ENCODE measurements at regions not wholly inside any gene's neighbourhood (a gene's known extent, or its start where the extent isn't known, plus 50 kb on each side); places are given as distances from the start of the nearest gene placed in this dataset.
"Not testable (repeated sequence)": the region's sequence is repeated elsewhere in the genome, so short reads cannot be mapped to it uniquely, and the experiment has no call there.

- H3K36me3 ChIP-seq (ENCODE audit: control insufficient read depth, insufficient read depth, low read length) = no peaks in the 10 kb centered on the region
Observed at GRCh38 chr12:3367750-3368444, 123.1 kb upstream of the PRMT8 start.

GRCh38 chr12:3371018-3371417 lies 120.0 kb upstream of the PRMT8 start:
- H3K36me3 ChIP-seq (ENCODE audit: control insufficient read depth, insufficient read depth, low read length) = no peaks in the 10 kb centered on the region
- H3K9me3 ChIP-seq (ENCODE audit: control insufficient read depth, insufficient read depth, low read length) = no peaks in the 10 kb centered on the region
- H3K4me3 ChIP-seq (ENCODE audit: low read depth, low read length) = no peak overlapping the region
- peaks cover 27% of the 10 kb centered on the region for H3K27me3 ChIP-seq (ENCODE audit: control insufficient read depth, insufficient read depth, low read length)
- H3K4me1 ChIP-seq (ENCODE audit: control insufficient read depth, insufficient read depth, low read length) = no peaks in the 10 kb centered on the region; the same call in 1 of the 2 replicates
- H3K27ac ChIP-seq (ENCODE audit: low read depth, low read length) = no peak overlapping the region
- no peak overlapping the region for H3K9ac ChIP-seq (ENCODE audit: low read depth, low read length)

More at GRCh38 chr12:3367750-3368444, 123.1 kb upstream of the PRMT8 start:
- no peaks in the 10 kb centered on the region; the same call in 1 of the 2 replicates for H3K4me1 ChIP-seq (ENCODE audit: control insufficient read depth, insufficient read depth, low read length)
- no peak overlapping the region for H3K27ac ChIP-seq (ENCODE audit: low read depth, low read length)
- no peaks in the 10 kb centered on the region for H3K9me3 ChIP-seq (ENCODE audit: control insufficient read depth, insufficient read depth, low read length)
- no peak overlapping the region for H3K9ac ChIP-seq (ENCODE audit: low read depth, low read length)
- H3K4me3 ChIP-seq (ENCODE audit: low read depth, low read length) = no peak overlapping the region
- peaks cover 46% of the 10 kb centered on the region for H3K27me3 ChIP-seq (ENCODE audit: control insufficient read depth, insufficient read depth, low read length)

- Histone ChIP-seq H3K4me1 (ENCODE audit: control insufficient read depth, insufficient read depth, low read length) (no peaks in the 10 kb centered on the region), H3K9me3 (ENCODE audit: control insufficient read depth, insufficient read depth, low read length) (no peaks in the 10 kb centered on the region), H3K4me3 (ENCODE audit: low read depth, low read length) (no peak overlapping the region), H3K36me3 (ENCODE audit: control insufficient read depth, insufficient read depth, low read length) (no peaks in the 10 kb centered on the region), H3K27ac (ENCODE audit: low read depth, low read length) (no peak overlapping the region), H3K27me3 (ENCODE audit: control insufficient read depth, insufficient read depth, low read length) (peaks cover 4% of the 10 kb centered on the region; the same call in 1 of the 2 replicates), H3K9ac (ENCODE audit: low read depth, low read length) (no peak overlapping the region)
Observed at GRCh38 chr12:3375326-3375725, 115.7 kb upstream of the PRMT8 start.

GRCh38 chr12:3376779-3377455 lies 114.1 kb upstream of the PRMT8 start:
- Histone ChIP-seq H3K4me1 (ENCODE audit: control insufficient read depth, insufficient read depth, low read length) (no peaks in the 10 kb centered on the region), H3K4me3 (ENCODE audit: low read depth, low read length) (no peak overlapping the region), H3K36me3 (ENCODE audit: control insufficient read depth, insufficient read depth, low read length) (no peaks in the 10 kb centered on the region), H3K9ac (ENCODE audit: low read depth, low read length) (no peak overlapping the region), H3K27ac (ENCODE audit: low read depth, low read length) (no peak overlapping the region), H3K9me3 (ENCODE audit: control insufficient read depth, insufficient read depth, low read length) (no peaks in the 10 kb centered on the region), H3K27me3 (ENCODE audit: control insufficient read depth, insufficient read depth, low read length) (no peaks in the 10 kb centered on the region; the same call in 1 of the 2 replicates)

- Histone ChIP-seq H3K4me3 (ENCODE audit: low read depth, low read length) (no peak overlapping the region), H3K36me3 (ENCODE audit: control insufficient read depth, insufficient read depth, low read length) (no peaks in the 10 kb centered on the region), H3K27me3 (ENCODE audit: control insufficient read depth, insufficient read depth, low read length) (no peaks in the 10 kb centered on the region; the same call in 1 of the 2 replicates), H3K9me3 (ENCODE audit: control insufficient read depth, insufficient read depth, low read length) (no peaks in the 10 kb centered on the region), H3K9ac (ENCODE audit: low read depth, low read length) (no peak overlapping the region), H3K4me1 (ENCODE audit: control insufficient read depth, insufficient read depth, low read length) (no peaks in the 10 kb centered on the region), H3K27ac (ENCODE audit: low read depth, low read length) (no peak overlapping the region)
Observed at GRCh38 chr12:3378655-3379054, 112.3 kb upstream of the PRMT8 start.

- Histone ChIP-seq H3K4me1 (ENCODE audit: control insufficient read depth, insufficient read depth, low read length) (no peaks in the 10 kb centered on the region), H3K27me3 (ENCODE audit: control insufficient read depth, insufficient read depth, low read length) (no peaks in the 10 kb centered on the region; the same call in 1 of the 2 replicates), H3K4me3 (ENCODE audit: low read depth, low read length) (no peak overlapping the region), H3K36me3 (ENCODE audit: control insufficient read depth, insufficient read depth, low read length) (no peaks in the 10 kb centered on the region), H3K9ac (ENCODE audit: low read depth, low read length) (no peak overlapping the region), H3K27ac (ENCODE audit: low read depth, low read length) (no peak overlapping the region), H3K9me3 (ENCODE audit: control insufficient read depth, insufficient read depth, low read length) (no peaks in the 10 kb centered on the region)
Observed at GRCh38 chr12:3379079-3379478, 111.9 kb upstream of the PRMT8 start.

- Histone ChIP-seq H3K4me3 (ENCODE audit: low read depth, low read length) (no peak overlapping the region), H3K27ac (ENCODE audit: low read depth, low read length) (no peak overlapping the region), H3K9ac (ENCODE audit: low read depth, low read length) (no peak overlapping the region), H3K36me3 (ENCODE audit: control insufficient read depth, insufficient read depth, low read length) (no peaks in the 10 kb centered on the region), H3K9me3 (ENCODE audit: control insufficient read depth, insufficient read depth, low read length) (no peaks in the 10 kb centered on the region), H3K4me1 (ENCODE audit: control insufficient read depth, insufficient read depth, low read length) (no peaks in the 10 kb centered on the region), H3K27me3 (ENCODE audit: control insufficient read depth, insufficient read depth, low read length) (no peaks in the 10 kb centered on the region; the same call in 1 of the 2 replicates)
Observed at GRCh38 chr12:3380200-3381043, 110.6 kb upstream of the PRMT8 start.

GRCh38 chr12:3381059-3382047 lies 109.7 kb upstream of the PRMT8 start:
- Histone ChIP-seq H3K9ac (ENCODE audit: low read depth, low read length) (no peak overlapping the region), H3K27ac (ENCODE audit: low read depth, low read length) (no peak overlapping the region), H3K4me3 (ENCODE audit: low read depth, low read length) (no peak overlapping the region), H3K36me3 (ENCODE audit: control insufficient read depth, insufficient read depth, low read length) (no peaks in the 10 kb centered on the region), H3K27me3 (ENCODE audit: control insufficient read depth, insufficient read depth, low read length) (no peaks in the 10 kb centered on the region; the same call in 1 of the 2 replicates), H3K4me1 (ENCODE audit: control insufficient read depth, insufficient read depth, low read length) (no peaks in the 10 kb centered on the region), H3K9me3 (ENCODE audit: control insufficient read depth, insufficient read depth, low read length) (no peaks in the 10 kb centered on the region)

GRCh38 chr12:3389986-3390385 lies 101.0 kb upstream of the PRMT8 start:
- Histone ChIP-seq H3K4me1 (ENCODE audit: control insufficient read depth, insufficient read depth, low read length) (no peaks in the 10 kb centered on the region), H3K27me3 (ENCODE audit: control insufficient read depth, insufficient read depth, low read length) (no peaks in the 10 kb centered on the region), H3K27ac (ENCODE audit: low read depth, low read length) (no peak overlapping the region), H3K9ac (ENCODE audit: low read depth, low read length) (no peak overlapping the region), H3K36me3 (ENCODE audit: control insufficient read depth, insufficient read depth, low read length) (no peaks in the 10 kb centered on the region), H3K9me3 (ENCODE audit: control insufficient read depth, insufficient read depth, low read length) (no peaks in the 10 kb centered on the region), H3K4me3 (ENCODE audit: low read depth, low read length) (no peak overlapping the region)

GRCh38 chr12:3397596-3397995 lies 93.4 kb upstream of the PRMT8 start:
- H3K4me3 ChIP-seq (ENCODE audit: low read depth, low read length) = peak overlapping the region; percentile 58
- not testable (repeated sequence) for H3K9ac ChIP-seq (ENCODE audit: low read depth, low read length); H3K9me3 ChIP-seq (ENCODE audit: control insufficient read depth, insufficient read depth, low read length); H3K27me3 ChIP-seq (ENCODE audit: control insufficient read depth, insufficient read depth, low read length); H3K27ac ChIP-seq (ENCODE audit: low read depth, low read length); H3K4me1 ChIP-seq (ENCODE audit: control insufficient read depth, insufficient read depth, low read length); H3K36me3 ChIP-seq (ENCODE audit: control insufficient read depth, insufficient read depth, low read length)
